GM23338 (cell line): ENCODE measurements at regions not wholly inside any gene's neighbourhood (a gene's known extent, or its start where the extent isn't known, plus 50 kb on each side); places are given as distances from the start of the nearest gene placed in this dataset.

Experiments
- ATAC-seq: fragments of 200-7000 bp; cut with Tn5 transposase; 3 replicates; pipeline ENCODE4 v1.9.1; 2020
- DNase-seq: peaks from one replicate; pipeline ENCODE4 v3.0.0-alpha.2; 2015; ENCODE audit warnings: low spot score
- H2AFZ ChIP-seq: fragments of 200-600 bp; sonication (generic); 2 replicates; pipeline ENCODE4 v1.8.0; 2016; ENCODE audit warnings: antibody characterized with exemption, mild to moderate bottlenecking, moderate library complexity
- H3F3A ChIP-seq: fragments of 200-600 bp; sonication (generic); replicated peaks from 2 replicates; pipeline ENCODE4 v1.8.0; 2017; ENCODE audit warnings: antibody characterized with exemption, mixed run types, low read depth
- H3K27ac ChIP-seq: fragments of 200-600 bp; sonication (generic); 2 replicates; pipeline ENCODE4 v1.6.1; 2016; ENCODE audit warnings: low read depth
- H3K27me3 ChIP-seq: fragments of 200-600 bp; sonication (generic); 2 replicates; pipeline ENCODE4 v1.8.0; 2016; ENCODE audit warnings: mild to moderate bottlenecking, mixed run types, moderate library complexity; ENCODE audit not compliant: insufficient read depth
- H3K36me3 ChIP-seq: fragments of 200-600 bp; sonication (generic); 2 replicates; pipeline ENCODE4 v1.8.0; 2016; ENCODE audit warnings: mild to moderate bottlenecking; ENCODE audit not compliant: insufficient read depth
- H3K4me1 ChIP-seq: fragments of 200-600 bp; sonication (generic); 2 replicates; pipeline ENCODE4 v1.8.0; 2016; ENCODE audit warnings: mild to moderate bottlenecking, moderate library complexity; ENCODE audit not compliant: insufficient read depth
- H3K4me2 ChIP-seq: fragments of 200-600 bp; sonication (generic); 2 replicates; pipeline ENCODE4 v1.7.1; 2017; ENCODE audit warnings: mixed run types
- H3K4me3 ChIP-seq: fragments of 200-600 bp; sonication (generic); 2 replicates; pipeline ENCODE4 v1.6.1; 2016; ENCODE audit warnings: mixed run types
- H3K79me2 ChIP-seq: fragments of 200-600 bp; sonication (generic); replicated peaks from 2 replicates; pipeline ENCODE4 v1.8.0; 2017; ENCODE audit warnings: mild to moderate bottlenecking; ENCODE audit not compliant: insufficient read depth
- H3K9me2 ChIP-seq: fragments of 200-600 bp; sonication (generic); 2 replicates; pipeline ENCODE4 v1.8.0; 2017; ENCODE audit not compliant: insufficient read depth
- H4K20me1 ChIP-seq: fragments of 200-600 bp; sonication (generic); replicated peaks from 2 replicates; pipeline ENCODE4 v1.8.0; 2017; ENCODE audit warnings: mild to moderate bottlenecking; ENCODE audit not compliant: insufficient read depth
- H3K27ac Mint-ChIP-seq: 2 replicates; pipeline ENCODE4 v1.8.0; 2020; ENCODE audit warnings: inconsistent platforms, mild to moderate bottlenecking, moderate library complexity, mixed read lengths
- H3K27me3 Mint-ChIP-seq: 3 replicates; pipeline ENCODE4 v1.8.0; 2022; ENCODE audit warnings: low read depth, mild to moderate bottlenecking, moderate library complexity, mixed read lengths, inconsistent platforms; ENCODE audit not compliant: insufficient read depth, poor library complexity
- H3K36me3 Mint-ChIP-seq: 3 replicates; pipeline ENCODE4 v1.8.0; 2021; ENCODE audit warnings: low read depth, mild to moderate bottlenecking, inconsistent platforms, moderate library complexity, mixed read lengths
- H3K4me1 Mint-ChIP-seq: 3 replicates; pipeline ENCODE4 v1.8.0; 2020; ENCODE audit warnings: mild to moderate bottlenecking, inconsistent platforms, mixed read lengths
- H3K4me3 Mint-ChIP-seq: 3 replicates; pipeline ENCODE4 v1.8.0; 2021; ENCODE audit warnings: moderate library complexity, mild to moderate bottlenecking, inconsistent platforms, mixed read lengths
- H3K9me3 Mint-ChIP-seq: 3 replicates; pipeline ENCODE4 v1.8.0; 2020; ENCODE audit warnings: moderate library complexity, mild to moderate bottlenecking, inconsistent platforms, mixed read lengths
- CREB1 ChIP-seq: fragments of 250-450 bp; sonication (Bioruptor Pico); IDR thresholded peaks from 2 replicates; pipeline ENCODE4 v1.5.0; 2020; ENCODE audit warnings: low read depth, mild to moderate bottlenecking, moderate library complexity
- CTCF ChIP-seq, 2 experiments: fragments of 200-600 bp in 1 of 2; sonication (generic) in 1 of 2; conservative IDR thresholded peaks; 2 replicates each; pipeline versions ENCODE4 v1.5.1 to v1.6.1; 2016 to 2017; ENCODE audit warnings: antibody characterized with exemption in 2 of 2, low read depth in 2 of 2, mild to moderate bottlenecking in 2 of 2, moderate library complexity in 1 of 2
- ETS1 ChIP-seq: IDR thresholded peaks from 2 replicates; pipeline ENCODE4 v1.6.1; 2016; ENCODE audit warnings: antibody characterized with exemption
- EZH2 ChIP-seq: fragments of 200-600 bp; sonication (generic); IDR thresholded peaks from one replicate; pipeline ENCODE4 v1.8.0; 2017; ENCODE audit warnings: antibody characterized with exemption, mild to moderate bottlenecking, low read depth; ENCODE audit not compliant: unreplicated experiment
- EZH2phosphoT487 ChIP-seq: fragments of 200-600 bp; sonication (generic); IDR thresholded peaks from one replicate; pipeline ENCODE4 v1.8.1; 2018; ENCODE audit warnings: antibody characterized with exemption; ENCODE audit not compliant: unreplicated experiment
- JUNB ChIP-seq: IDR thresholded peaks from one replicate; pipeline ENCODE4 v1.6.1; 2016; ENCODE audit warnings: antibody characterized with exemption; ENCODE audit not compliant: unreplicated experiment
- NANOG ChIP-seq: IDR thresholded peaks from 2 replicates; pipeline ENCODE4 v1.6.1; 2016; ENCODE audit warnings: antibody characterized with exemption, borderline replicate concordance
- POLR2AphosphoS5 ChIP-seq: IDR thresholded peaks from 2 replicates; pipeline ENCODE4 v1.6.1; 2016; ENCODE audit warnings: antibody characterized with exemption, low read depth
- REST ChIP-seq: IDR thresholded peaks from one replicate; pipeline ENCODE4 v1.6.1; 2018; ENCODE audit warnings: antibody characterized with exemption; ENCODE audit not compliant: unreplicated experiment
- STAT1 ChIP-seq: IDR thresholded peaks from one replicate; pipeline ENCODE4 v1.6.1; 2016; ENCODE audit warnings: antibody characterized with exemption; ENCODE audit not compliant: unreplicated experiment
- ZNF114 ChIP-seq: fragments of 250-450 bp; sonication (Bioruptor Pico); IDR thresholded peaks from 2 replicates; pipeline ENCODE4 v1.5.0; 2020; ENCODE audit warnings: mild to moderate bottlenecking, moderate library complexity
- ZNF331 ChIP-seq: fragments of 250-450 bp; sonication (Bioruptor Pico); IDR thresholded peaks from 2 replicates; pipeline ENCODE4 v1.5.0; 2020; ENCODE audit warnings: low read depth, mild to moderate bottlenecking, moderate library complexity
- ZNF462 ChIP-seq: fragments of 250-450 bp; sonication (Bioruptor Pico); IDR thresholded peaks from 2 replicates; pipeline ENCODE4 v1.5.0; 2020; ENCODE audit warnings: mild to moderate bottlenecking, moderate library complexity

- no peaks in the 10 kb centered on the region for H3K36me3 Mint-ChIP-seq
- H3K27me3 Mint-ChIP-seq, result no peaks in the 10 kb centered on the region
- ATAC-seq (no peak), DNase-seq (no peak)
- H3K9me2 ChIP-seq, result no peaks in the 10 kb centered on the region
- H3K27me3 ChIP-seq, result no peaks in the 10 kb centered on the region
- H3K9me3 Mint-ChIP-seq, result no peaks in the 10 kb centered on the region
- no peaks in the 10 kb centered on the region for H4K20me1 ChIP-seq
- no peak overlapping the region for H3K4me3 Mint-ChIP-seq
- H3F3A ChIP-seq, result no peaks in the 10 kb centered on the region
- no peak overlapping the region for H2AFZ ChIP-seq
- no peak overlapping the region for H3K27ac Mint-ChIP-seq
- no peak overlapping the region for H3K4me3 ChIP-seq
- H3K4me1 ChIP-seq, result no peaks in the 10 kb centered on the region
- no peak for TF ChIP-seq EZH2
- TF ChIP-seq ETS1, result no peak
- no peak for TF ChIP-seq JUNB
- TF ChIP-seq CREB1, result no peak
- TF ChIP-seq ZNF462 (CRISPR knock-in tag), result no peak
- TF ChIP-seq STAT1, result no peak
- no peak for TF ChIP-seq NANOG
- TF ChIP-seq ZNF114 (CRISPR knock-in tag), result no peak
- no peak for TF ChIP-seq CTCF (conservative IDR thresholded peaks at IDR 0.05; ENCODE audit: low read depth in 2 of 2)
- no peak for TF ChIP-seq EZH2phosphoT487
- no peak for TF ChIP-seq ZNF331 (CRISPR knock-in tag)
- TF ChIP-seq REST, result no peak
- TF ChIP-seq POLR2AphosphoS5, result no peak
- H3K4me1 Mint-ChIP-seq, result no peaks in the 10 kb centered on the region
- H3K27ac ChIP-seq, result no peak overlapping the region
- no peaks in the 10 kb centered on the region for H3K36me3 ChIP-seq
- H3K4me2 ChIP-seq, result no peak overlapping the region
- H3K79me2 ChIP-seq, result no peaks in the 10 kb centered on the region
These were observed 184.9 kb downstream of the MINAR1 start for GRCh38 chr15:79617071-79617470.
